ENCODE measurements at regions not wholly inside any gene's neighbourhood (a gene's known extent, or its start where the extent isn't known, plus 50 kb on each side); places are given as distances from the start of the nearest gene placed in this dataset.
"Not testable (repeated sequence)": the region's sequence is repeated elsewhere in the genome, so short reads cannot be mapped to it uniquely, and the experiment has no call there.

DNA sequence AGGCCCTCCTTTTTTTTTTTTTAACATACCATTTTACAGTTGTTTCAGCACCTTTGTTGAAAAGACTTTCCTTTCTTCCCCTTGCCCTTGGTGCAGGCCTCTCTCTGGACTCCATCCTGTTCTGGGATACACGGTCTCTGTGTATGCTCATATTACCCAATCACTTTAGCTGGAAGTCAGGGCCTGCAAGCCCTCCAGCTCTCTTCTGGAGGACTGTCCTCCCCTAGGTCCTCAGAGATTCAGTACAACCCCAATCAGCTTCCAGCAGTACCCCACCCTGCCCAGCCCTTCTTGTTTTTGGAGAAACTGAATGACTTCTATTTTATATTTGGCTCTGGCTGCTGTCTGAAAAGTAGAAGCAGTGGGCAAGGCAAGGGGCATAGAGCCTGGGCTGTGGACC, 270.8 kb downstream of the KLF13 start:
- no peak overlapping the region for H3K27ac ChIP-seq (ENCODE audit: low read length)

DNA sequence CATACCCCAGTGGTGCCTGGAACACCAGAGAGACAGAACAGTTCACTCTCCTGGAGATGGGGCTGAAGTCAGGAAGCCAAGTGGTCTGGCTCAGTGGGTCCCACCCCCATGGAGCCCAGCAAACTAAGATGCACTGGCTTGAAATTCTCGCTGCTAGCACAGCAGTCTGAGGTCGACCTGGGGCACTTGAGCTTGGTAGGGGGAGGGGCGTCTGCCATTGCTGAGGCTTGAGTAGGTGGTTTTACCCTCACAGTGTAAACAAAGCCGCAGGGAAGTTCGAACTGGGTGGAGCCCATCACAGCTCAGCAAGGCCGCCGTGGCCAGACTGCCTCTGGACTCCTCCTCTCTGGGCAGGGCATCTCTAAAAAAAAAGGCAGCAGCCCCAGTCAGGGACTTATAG, 272.0 kb downstream of the KLF13 start:
- H3K4me3 ChIP-seq (ENCODE audit: low read length in 2 of 2): no peak overlapping the region
- no peak overlapping the region for H3K9ac ChIP-seq (ENCODE audit: low read length in 2 of 2)
- no peaks in the 10 kb centered on the region for H3K4me1 ChIP-seq (ENCODE audit: control insufficient read depth, insufficient read depth, low read length)
- H3K27me3 ChIP-seq (ENCODE audit: control insufficient read depth in 1 of 2, insufficient read depth in 2 of 2, low read length in 2 of 2): no peaks in the 10 kb centered on the region
- H3K9me3 ChIP-seq (ENCODE audit: control insufficient read depth in 2 of 2, low read length in 2 of 2): no peaks in the 10 kb centered on the region
- H3K36me3 ChIP-seq (ENCODE audit: control insufficient read depth in 2 of 2, insufficient read depth in 2 of 2, low read length in 2 of 2): no peaks in the 10 kb centered on the region
- no peak overlapping the region for H3K27ac ChIP-seq (ENCODE audit: low read length)

More for the DNA sequence above, 270.8 kb downstream of the KLF13 start:
- Histone ChIP-seq H3K4me3 (ENCODE audit: low read length in 2 of 2) (no peak overlapping the region), H3K4me1 (ENCODE audit: control insufficient read depth, insufficient read depth, low read length) (no peaks in the 10 kb centered on the region), H3K27me3 (ENCODE audit: control insufficient read depth in 1 of 2, insufficient read depth in 2 of 2, low read length in 2 of 2) (no peaks in the 10 kb centered on the region), H3K36me3 (ENCODE audit: control insufficient read depth in 2 of 2, insufficient read depth in 2 of 2, low read length in 2 of 2) (no peaks in the 10 kb centered on the region), H3K9ac (ENCODE audit: low read length in 2 of 2) (no peak overlapping the region), H3K9me3 (ENCODE audit: control insufficient read depth in 2 of 2, low read length in 2 of 2) (no peaks in the 10 kb centered on the region)

DNA sequence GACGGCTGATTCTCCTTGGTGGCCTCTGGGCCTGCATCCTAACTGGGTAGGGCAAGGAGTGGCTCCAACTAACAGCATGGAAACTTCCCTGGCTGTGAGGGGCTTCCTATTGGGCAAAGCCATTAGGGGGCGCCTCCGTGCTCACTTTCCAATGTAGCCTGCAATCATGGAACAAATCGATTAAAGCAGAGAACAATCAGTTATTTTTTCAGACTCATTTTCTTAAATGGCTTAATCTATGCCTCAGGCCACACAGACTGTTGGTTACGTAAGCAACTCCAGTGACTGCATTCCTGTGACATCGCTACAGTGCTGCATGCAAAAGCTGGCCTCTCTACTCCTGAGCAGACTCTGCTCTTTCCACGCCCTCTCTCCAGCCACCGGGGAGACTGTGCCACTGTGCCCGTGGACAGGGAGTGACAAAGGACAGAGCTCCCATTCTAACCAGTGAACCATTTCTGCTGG, 278.9 kb downstream of the KLF13 start:
- Histone ChIP-seq H3K27ac (ENCODE audit: low read length) (no peak overlapping the region), H3K9me3 (ENCODE audit: control insufficient read depth in 2 of 2, low read length in 2 of 2) (no peaks in the 10 kb centered on the region), H3K4me3 (ENCODE audit: low read length in 2 of 2) (no peak overlapping the region), H3K36me3 (ENCODE audit: control insufficient read depth in 2 of 2, insufficient read depth in 2 of 2, low read length in 2 of 2) (no peaks in the 10 kb centered on the region), H3K27me3 (ENCODE audit: control insufficient read depth in 1 of 2, insufficient read depth in 2 of 2, low read length in 2 of 2) (no peaks in the 10 kb centered on the region), H3K4me1 (ENCODE audit: control insufficient read depth, insufficient read depth, low read length) (peaks cover 14% of the 10 kb centered on the region), H3K9ac (ENCODE audit: low read length in 2 of 2) (no peak overlapping the region)

DNA sequence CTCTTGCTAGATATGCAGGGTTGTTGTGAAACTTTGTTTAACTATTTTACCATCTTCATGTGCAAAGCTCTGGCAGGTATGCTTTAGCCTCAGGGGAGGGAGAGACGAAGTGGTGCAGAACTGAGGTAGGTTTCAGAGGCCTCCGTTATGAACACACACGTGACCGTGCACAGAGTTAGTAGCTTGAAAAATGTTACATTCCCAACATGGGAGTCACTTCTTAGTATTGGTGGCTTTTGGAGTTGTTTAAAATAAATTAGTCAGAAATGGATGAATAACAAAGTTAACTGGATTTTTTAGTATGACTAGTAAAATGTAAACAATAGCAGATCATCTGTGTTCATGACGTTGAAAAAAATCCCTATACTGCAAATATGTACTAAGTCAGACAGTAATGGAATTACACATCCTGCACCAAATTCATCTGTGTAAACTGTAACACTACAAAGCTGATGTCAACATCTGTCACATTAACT, 279.6 kb downstream of the KLF13 start:
- Histone ChIP-seq H3K4me1 (ENCODE audit: control insufficient read depth, insufficient read depth, low read length) (peaks cover 14% of the 10 kb centered on the region), H3K27ac (ENCODE audit: low read length) (no peak overlapping the region), H3K4me3 (ENCODE audit: low read length in 2 of 2) (no peak overlapping the region), H3K36me3 (ENCODE audit: control insufficient read depth in 2 of 2, insufficient read depth in 2 of 2, low read length in 2 of 2) (no peaks in the 10 kb centered on the region), H3K9me3 (ENCODE audit: control insufficient read depth in 2 of 2, low read length in 2 of 2) (no peaks in the 10 kb centered on the region), H3K27me3 (ENCODE audit: control insufficient read depth in 1 of 2, insufficient read depth in 2 of 2, low read length in 2 of 2) (no peaks in the 10 kb centered on the region), H3K9ac (ENCODE audit: low read length in 2 of 2) (no peak overlapping the region)

DNA sequence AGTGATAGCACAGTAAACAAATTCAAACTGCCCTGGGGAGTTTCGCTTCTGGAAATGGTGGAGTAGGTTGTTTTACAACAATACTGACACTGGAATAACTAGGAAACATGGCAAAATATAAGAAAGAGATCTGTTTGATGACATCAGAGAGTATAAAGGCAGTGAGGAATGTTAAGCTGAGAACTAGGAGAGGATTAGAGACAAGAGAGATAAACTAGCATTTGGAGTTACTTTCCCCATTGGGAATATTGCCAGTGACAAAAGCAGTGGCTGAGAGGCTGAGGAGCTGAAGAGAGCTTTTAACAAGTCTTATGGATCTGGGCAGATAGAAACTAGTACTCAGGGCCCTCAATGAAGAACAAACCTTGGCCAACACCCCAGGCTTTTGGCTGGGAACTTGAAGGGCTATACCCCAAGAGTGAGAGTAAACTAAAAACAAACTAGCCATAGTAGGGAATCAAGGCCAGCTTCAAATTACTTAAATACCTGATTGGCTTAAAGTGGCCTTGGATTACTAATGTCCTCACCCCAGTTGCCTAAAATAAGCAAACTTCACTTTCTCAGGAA, 280.4 kb downstream of the KLF13 start:
- Histone ChIP-seq H3K9ac (ENCODE audit: low read length in 2 of 2) (no peak overlapping the region), H3K27ac (ENCODE audit: low read length) (no peak overlapping the region), H3K9me3 (ENCODE audit: control insufficient read depth in 2 of 2, low read length in 2 of 2) (no peaks in the 10 kb centered on the region), H3K36me3 (ENCODE audit: control insufficient read depth in 2 of 2, insufficient read depth in 2 of 2, low read length in 2 of 2) (no peaks in the 10 kb centered on the region), H3K27me3 (ENCODE audit: control insufficient read depth in 1 of 2, insufficient read depth in 2 of 2, low read length in 2 of 2) (no peaks in the 10 kb centered on the region), H3K4me3 (ENCODE audit: low read length in 2 of 2) (no peak overlapping the region), H3K4me1 (ENCODE audit: control insufficient read depth, insufficient read depth, low read length) (peaks cover 14% of the 10 kb centered on the region)

DNA sequence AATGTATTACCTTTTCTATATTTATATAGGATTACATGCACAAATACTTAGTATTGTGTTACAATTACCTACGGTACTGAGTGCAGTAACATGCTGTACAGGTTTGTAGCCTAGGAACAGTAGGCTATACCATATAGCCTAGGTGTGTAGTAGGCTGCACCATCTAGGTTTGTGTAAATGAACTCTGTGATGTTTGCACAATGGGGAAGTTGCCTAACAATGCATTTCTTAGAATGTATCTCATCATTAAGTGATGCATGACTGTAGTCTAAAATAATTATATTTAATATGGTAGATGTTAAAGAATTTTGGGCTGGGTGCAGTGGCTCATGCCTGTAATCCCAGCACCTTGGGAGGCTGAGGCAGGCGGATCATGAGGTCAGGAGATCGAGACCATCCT, 281.0 kb downstream of the KLF13 start:
- Histone ChIP-seq H3K27ac (ENCODE audit: low read length) (no peak overlapping the region), H3K36me3 (ENCODE audit: control insufficient read depth in 2 of 2, insufficient read depth in 2 of 2, low read length in 2 of 2) (no peaks in the 10 kb centered on the region), H3K9ac (ENCODE audit: low read length in 2 of 2) (no peak overlapping the region), H3K27me3 (ENCODE audit: control insufficient read depth in 1 of 2, insufficient read depth in 2 of 2, low read length in 2 of 2) (no peaks in the 10 kb centered on the region), H3K9me3 (ENCODE audit: control insufficient read depth in 2 of 2, low read length in 2 of 2) (no peaks in the 10 kb centered on the region), H3K4me1 (ENCODE audit: control insufficient read depth, insufficient read depth, low read length) (peaks cover 14% of the 10 kb centered on the region), H3K4me3 (ENCODE audit: low read length in 2 of 2) (no peak overlapping the region)

DNA sequence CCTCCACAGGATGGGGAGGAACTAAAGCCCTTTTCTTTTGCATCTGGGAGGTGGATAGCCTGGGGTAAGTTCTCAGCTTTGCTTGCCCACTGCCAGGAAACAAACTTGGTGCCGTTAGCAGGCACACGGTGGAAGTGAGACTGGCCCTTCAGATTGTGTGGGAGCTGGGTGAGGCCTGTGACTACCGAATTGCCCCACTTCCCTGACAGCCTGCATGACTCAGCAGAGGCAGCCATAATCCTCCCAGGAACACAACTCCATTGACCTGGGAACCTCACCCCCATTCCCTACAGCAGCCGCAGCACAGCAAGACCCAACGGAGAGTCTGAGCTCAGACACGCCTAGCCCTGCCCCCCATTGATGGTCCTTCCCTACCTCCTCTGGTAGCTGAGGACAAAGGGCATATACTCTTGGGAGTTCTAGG, 282.6 kb downstream of the KLF13 start:
- Histone ChIP-seq H3K36me3 (ENCODE audit: control insufficient read depth in 2 of 2, insufficient read depth in 2 of 2, low read length in 2 of 2) (no peaks in the 10 kb centered on the region), H3K27ac (ENCODE audit: low read length) (no peak overlapping the region), H3K9me3 (ENCODE audit: control insufficient read depth in 2 of 2, low read length in 2 of 2) (no peaks in the 10 kb centered on the region), H3K4me3 (ENCODE audit: low read length in 2 of 2) (no peak overlapping the region), H3K27me3 (ENCODE audit: control insufficient read depth in 1 of 2, insufficient read depth in 2 of 2, low read length in 2 of 2) (no peaks in the 10 kb centered on the region), H3K4me1 (ENCODE audit: control insufficient read depth, insufficient read depth, low read length) (peaks cover 14% of the 10 kb centered on the region), H3K9ac (ENCODE audit: low read length in 2 of 2) (no peak overlapping the region)

DNA sequence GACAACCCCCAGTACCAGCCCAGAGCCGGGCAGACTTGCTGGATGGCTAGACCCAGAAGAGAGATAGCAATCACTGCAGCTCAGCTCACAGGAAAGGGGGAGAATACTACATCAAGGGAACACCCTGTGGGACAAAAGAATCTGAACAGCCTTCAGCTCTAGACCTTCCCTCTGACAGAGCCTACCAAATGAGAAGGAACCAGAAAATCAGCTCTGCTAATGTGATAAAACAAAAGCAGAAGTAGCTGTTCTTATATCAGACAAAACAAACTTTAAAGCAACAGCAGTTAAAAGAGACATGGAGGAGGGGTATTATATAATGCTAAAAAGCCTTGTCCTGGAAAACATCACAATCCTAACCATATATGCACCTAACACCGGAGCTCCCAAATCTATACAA, 283.3 kb downstream of the KLF13 start:
- Histone ChIP-seq H3K27ac (ENCODE audit: low read length) (no peak overlapping the region), H3K36me3 (ENCODE audit: control insufficient read depth in 2 of 2, insufficient read depth in 2 of 2, low read length in 2 of 2) (no peaks in the 10 kb centered on the region), H3K27me3 (ENCODE audit: control insufficient read depth in 1 of 2, insufficient read depth in 2 of 2, low read length in 2 of 2) (no peaks in the 10 kb centered on the region), H3K4me3 (ENCODE audit: low read length in 2 of 2) (no peak overlapping the region), H3K9ac (ENCODE audit: low read length in 2 of 2) (no peak overlapping the region), H3K9me3 (ENCODE audit: control insufficient read depth in 2 of 2, low read length in 2 of 2) (no peaks in the 10 kb centered on the region), H3K4me1 (ENCODE audit: control insufficient read depth, insufficient read depth, low read length) (peaks cover 14% of the 10 kb centered on the region)

DNA sequence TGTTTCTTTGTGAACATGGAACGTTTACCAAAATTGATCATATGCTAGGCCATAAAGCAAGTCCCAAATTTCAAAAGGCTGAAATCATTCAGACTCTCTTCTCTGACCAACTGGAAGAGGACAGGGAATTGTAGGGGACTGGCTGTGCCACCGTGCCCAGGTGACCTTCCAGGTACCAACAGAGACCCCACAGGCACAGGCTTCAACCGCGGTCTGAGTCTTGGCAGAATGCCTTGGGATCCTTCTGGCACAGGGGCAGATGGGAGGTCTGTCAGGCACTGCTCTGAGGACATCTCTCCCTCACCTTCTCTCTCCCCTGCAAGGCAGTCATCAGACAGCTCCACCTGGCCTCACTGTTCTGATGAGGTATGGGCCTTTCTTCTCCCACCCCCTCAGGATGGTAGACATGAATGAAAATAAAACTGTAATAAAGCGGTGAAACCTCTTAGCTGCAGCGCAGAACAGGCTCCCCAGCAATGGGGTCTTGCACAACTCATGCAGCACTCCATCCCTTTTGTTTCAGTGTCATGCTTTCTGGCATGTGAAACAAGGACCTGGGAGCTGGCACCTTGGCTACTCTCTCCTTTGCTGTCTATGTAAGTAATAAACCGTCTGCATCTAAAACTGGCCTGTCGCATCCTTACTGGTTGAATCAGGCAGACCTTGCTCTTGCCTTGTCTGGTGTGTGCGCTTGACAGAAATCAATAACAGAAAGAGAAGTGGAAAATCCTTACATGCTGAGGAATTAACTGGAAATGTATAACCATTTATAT, 289.2 kb downstream of the KLF13 start:
- Histone ChIP-seq H3K4me1 (ENCODE audit: control insufficient read depth, insufficient read depth, low read length) (no peaks in the 10 kb centered on the region), H3K27me3 (ENCODE audit: control insufficient read depth in 1 of 2, insufficient read depth in 2 of 2, low read length in 2 of 2) (no peaks in the 10 kb centered on the region), H3K9me3 (ENCODE audit: control insufficient read depth in 2 of 2, low read length in 2 of 2) (no peaks in the 10 kb centered on the region), H3K4me3 (ENCODE audit: low read length in 2 of 2) (no peak overlapping the region), H3K36me3 (ENCODE audit: control insufficient read depth in 2 of 2, insufficient read depth in 2 of 2, low read length in 2 of 2) (no peaks in the 10 kb centered on the region), H3K27ac (ENCODE audit: low read length) (no peak overlapping the region), H3K9ac (ENCODE audit: low read length in 2 of 2) (no peak overlapping the region)

DNA sequence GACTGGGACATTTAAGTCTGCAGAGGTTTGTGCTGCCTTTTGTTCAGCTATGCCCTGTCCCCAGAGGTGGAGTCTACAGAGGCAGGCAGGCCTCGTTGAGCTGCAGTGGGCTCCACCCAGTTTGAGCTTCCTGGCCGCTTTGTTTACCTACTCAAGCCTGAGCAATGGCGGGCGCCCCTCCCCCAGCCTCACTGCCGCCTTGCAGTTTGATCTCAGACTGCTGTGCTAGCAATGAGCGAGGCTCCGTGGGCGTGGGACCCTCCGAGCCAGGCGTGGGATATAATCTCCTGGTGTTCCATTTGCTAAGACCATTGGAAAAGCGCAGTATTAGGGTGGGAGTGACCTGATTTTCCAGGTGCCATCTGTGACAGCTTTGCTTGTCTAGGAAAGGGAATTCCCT, 296.7 kb downstream of the KLF13 start:
- not testable (repeated sequence) for H3K27ac ChIP-seq (ENCODE audit: low read length); H3K27me3 ChIP-seq (ENCODE audit: control insufficient read depth in 1 of 2, insufficient read depth in 2 of 2, low read length in 2 of 2); H3K4me1 ChIP-seq (ENCODE audit: control insufficient read depth, insufficient read depth, low read length)

DNA sequence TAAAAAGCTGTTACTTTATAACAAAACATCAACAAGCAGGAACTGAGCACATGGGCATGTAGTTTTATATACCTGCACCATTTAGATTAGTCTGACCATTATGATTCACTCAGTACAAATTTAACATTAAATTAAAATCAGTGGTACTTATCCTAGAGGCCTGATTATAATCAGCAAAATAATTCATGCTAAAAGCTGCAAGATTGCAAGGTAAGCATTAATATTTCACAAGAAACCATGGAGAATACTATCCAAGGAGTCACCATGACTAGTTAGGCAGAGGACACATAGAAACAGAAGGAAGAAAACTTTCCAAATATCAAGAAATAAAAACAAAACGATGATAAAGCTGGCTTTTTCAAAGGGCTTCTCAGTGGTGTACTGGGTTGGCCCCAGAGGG, 297.5 kb downstream of the KLF13 start:
- H3K9me3 ChIP-seq (ENCODE audit: control insufficient read depth in 2 of 2, low read length in 2 of 2); H3K4me3 ChIP-seq (ENCODE audit: low read length in 2 of 2); H3K27ac ChIP-seq (ENCODE audit: low read length); H3K36me3 ChIP-seq (ENCODE audit: control insufficient read depth in 2 of 2, insufficient read depth in 2 of 2, low read length in 2 of 2); H3K27me3 ChIP-seq (ENCODE audit: control insufficient read depth in 1 of 2, insufficient read depth in 2 of 2, low read length in 2 of 2); H3K4me1 ChIP-seq (ENCODE audit: control insufficient read depth, insufficient read depth, low read length); H3K9ac ChIP-seq (ENCODE audit: low read length in 2 of 2): not testable (repeated sequence)

More for the DNA sequence above, 296.7 kb downstream of the KLF13 start:
- H3K36me3 ChIP-seq (ENCODE audit: control insufficient read depth in 2 of 2, insufficient read depth in 2 of 2, low read length in 2 of 2); H3K9ac ChIP-seq (ENCODE audit: low read length in 2 of 2); H3K4me3 ChIP-seq (ENCODE audit: low read length in 2 of 2); H3K9me3 ChIP-seq (ENCODE audit: control insufficient read depth in 2 of 2, low read length in 2 of 2): not testable (repeated sequence)
